Caco-2 (cell line): ENCODE measurements at regions not wholly inside any gene's neighbourhood (a gene's known extent, or its start where the extent isn't known, plus 50 kb on each side); places are given as distances from the start of the nearest gene placed in this dataset.
A peak's percentile ranks its signal among the peaks of the same experiment; 100 is the strongest.

Source experiments
- BruUV-seq: library from RNA; stranded (reverse); fragments of 400-500 nt; replicated peaks from 2 replicates; lab custom pipeline; 2021; lab: Mats Ljungman, UMichigan
- CTCF ChIA-PET: fragments of 300-600 bp; sonication (Branson Sonifier 250); formaldehyde crosslinking; loops from one replicate; lab custom pipeline; 2022; ENCODE audit warnings: antibody characterized with exemption; lab: Charles Lee
- POLR2A ChIA-PET: fragments of 300-600 bp; sonication (Branson Sonifier 250); formaldehyde crosslinking; loops from one replicate; lab custom pipeline; 2022; ENCODE audit warnings: antibody characterized with exemption; lab: Charles Lee
- DNase-seq, 2 experiments: peaks; one replicate each; pipeline versions ENCODE4 v3.0.0 to v3.0.0-alpha.2; 2020 to 2022
- H3K27me3 ChIP-seq: replicated peaks from 2 replicates; pipeline ENCODE4 v1.6.0; 2011; ENCODE audit warnings: low read length; ENCODE audit not compliant: control insufficient read depth, insufficient read depth
- H3K36me3 ChIP-seq: 2 replicates; pipeline ENCODE4 v1.5.1; 2011; ENCODE audit warnings: low read length; ENCODE audit not compliant: control insufficient read depth, insufficient read depth
- H3K4me1 ChIP-seq: fragments of 250-450 bp; sonication (Bioruptor Pico); 2 replicates; pipeline ENCODE4 v1.5.1; 2020; ENCODE audit warnings: mild to moderate bottlenecking
- H3K4me3 ChIP-seq: 2 replicates; pipeline ENCODE4 v1.5.1; 2011; ENCODE audit warnings: low read depth, mild to moderate bottlenecking, control low read depth, low read length
- H3K9me3 ChIP-seq: fragments of 250-450 bp; sonication (Bioruptor Pico); 2 replicates; pipeline ENCODE4 v1.5.1; 2020; ENCODE audit warnings: mild to moderate bottlenecking, moderate library complexity
- H3K27ac Mint-ChIP-seq: one replicate; pipeline ENCODE4 v1.8.0; 2022; ENCODE audit warnings: mixed read lengths; ENCODE audit not compliant: unreplicated experiment
- H3K27me3 Mint-ChIP-seq: one replicate; pipeline ENCODE4 v1.8.0; 2022; ENCODE audit warnings: mixed read lengths; ENCODE audit not compliant: insufficient read depth, unreplicated experiment
- H3K36me3 Mint-ChIP-seq: one replicate; pipeline ENCODE4 v1.8.0; 2022; ENCODE audit warnings: mild to moderate bottlenecking, mixed read lengths; ENCODE audit not compliant: insufficient read depth, unreplicated experiment
- H3K4me1 Mint-ChIP-seq: one replicate; pipeline ENCODE4 v1.8.0; 2022; ENCODE audit warnings: low read depth, mixed read lengths; ENCODE audit not compliant: unreplicated experiment
- H3K4me3 Mint-ChIP-seq: one replicate; pipeline ENCODE4 v1.8.0; 2022; ENCODE audit warnings: mild to moderate bottlenecking, moderate library complexity, mixed read lengths; ENCODE audit not compliant: unreplicated experiment
- H3K9me3 Mint-ChIP-seq: one replicate; pipeline ENCODE4 v1.8.0; 2022; ENCODE audit warnings: mixed read lengths; ENCODE audit not compliant: unreplicated experiment
- CTCF ChIP-seq, 2 experiments: fragments of 200-600 bp in 1 of 2; IDR thresholded peaks; 1 replicate in 1 of 2; 2 replicates in 1 of 2; pipeline versions ENCODE4 v1.5.1 to v1.8.0; 2011 to 2022; ENCODE audit warnings: antibody characterized with exemption in 1 of 2, control low read depth in 1 of 2, inconsistent platforms in 1 of 2, low read depth in 1 of 2, low read length in 1 of 2, mild to moderate bottlenecking in 1 of 2, moderate library complexity in 1 of 2; ENCODE audit not compliant: insufficient read depth in 1 of 2, severe bottlenecking in 1 of 2, unreplicated experiment in 1 of 2
- intact Hi-C: fragments of 100-400 bp; cut with micrococcal nuclease; formaldehyde crosslinking; loops from one replicate; pipeline ENCODE4 v1.10.0; 2022; ENCODE audit not compliant: unreplicated experiment

GRCh38 chr5:33372721-33373472, 67.9 kb upstream of the TARS1 start:
- no peaks in the 10 kb centered on the region for H3K4me1 ChIP-seq
- H3K4me3 ChIP-seq, result no peak overlapping the region
- TF ChIP-seq CTCF (IDR thresholded peaks at IDR 0.05; ENCODE audit: insufficient read depth in 1 of 2, low read depth in 1 of 2, low read length in 1 of 2, severe bottlenecking in 1 of 2, unreplicated experiment in 1 of 2), result no peak
- Mint-ChIP-seq H3K27me3 (no peaks in the 10 kb centered on the region), H3K4me1 (no peaks in the 10 kb centered on the region), H3K9me3 (no peaks in the 10 kb centered on the region), H3K27ac (no peak overlapping the region), H3K4me3 (no peak overlapping the region), H3K36me3 (no peaks in the 10 kb centered on the region)
- CTCF ChIA-PET, result no interaction called here
- H3K27me3 ChIP-seq, result no peaks in the 10 kb centered on the region
- no peaks in the 10 kb centered on the region for H3K9me3 ChIP-seq
- DNase-seq, result no peak
- no TSS peak for BruUV-seq
- POLR2A ChIA-PET, result interaction anchor here (0.6 kb wide), 1 partner anchor 809 kb away, joined by 3 read pairs; no protein-coding TSS in a partner anchor
- no peaks in the 10 kb centered on the region for H3K36me3 ChIP-seq
- intact Hi-C loops, result no loop called here

GRCh38 chr5:33375900-33376299, 64.9 kb upstream of the TARS1 start:
- Histone ChIP-seq H3K4me3 (no peak overlapping the region), H3K36me3 (no peaks in the 10 kb centered on the region), H3K9me3 (no peaks in the 10 kb centered on the region), H3K27me3 (no peaks in the 10 kb centered on the region), H3K4me1 (no peaks in the 10 kb centered on the region)
- DNase-seq, result no peak
- Mint-ChIP-seq H3K27me3 (no peaks in the 10 kb centered on the region), H3K27ac (no peak overlapping the region), H3K4me1 (no peaks in the 10 kb centered on the region), H3K36me3 (no peaks in the 10 kb centered on the region), H3K4me3 (no peak overlapping the region), H3K9me3 (no peaks in the 10 kb centered on the region)
- BruUV-seq, result no TSS peak
- intact Hi-C loops, result no loop called here
- ChIA-PET CTCF (no interaction called here), POLR2A (no interaction called here)
- no peak for TF ChIP-seq CTCF (IDR thresholded peaks at IDR 0.05; ENCODE audit: insufficient read depth in 1 of 2, low read depth in 1 of 2, low read length in 1 of 2, severe bottlenecking in 1 of 2, unreplicated experiment in 1 of 2)

- Mint-ChIP-seq H3K4me1 (no peaks in the 10 kb centered on the region), H3K36me3 (no peaks in the 10 kb centered on the region), H3K27ac (no peak overlapping the region), H3K4me3 (no peak overlapping the region), H3K9me3 (peaks cover 11% of the 10 kb centered on the region), H3K27me3 (no peaks in the 10 kb centered on the region)
- DNase-seq, result peak in 1 of 2 experiments; percentile 8
- TF ChIP-seq CTCF (IDR thresholded peaks at IDR 0.05; ENCODE audit: insufficient read depth in 1 of 2, low read depth in 1 of 2, low read length in 1 of 2, severe bottlenecking in 1 of 2, unreplicated experiment in 1 of 2), result no peak
- intact Hi-C loops, result no loop called here
- H3K4me1 ChIP-seq, result no peaks in the 10 kb centered on the region
- no peak overlapping the region for H3K4me3 ChIP-seq
- ChIA-PET CTCF (no interaction called here), POLR2A (no interaction called here)
- no peaks in the 10 kb centered on the region for H3K27me3 ChIP-seq
- H3K9me3 ChIP-seq, result no peaks in the 10 kb centered on the region
- BruUV-seq, result no TSS peak
- H3K36me3 ChIP-seq, result no peaks in the 10 kb centered on the region
Measured at GRCh38 chr5:33379757-33380156, 61.0 kb upstream of the TARS1 start.
